Pancreas (tissue), 10 donors: ENCODE measurements at regions not wholly inside any gene's neighbourhood (a gene's known extent, or its start where the extent isn't known, plus 50 kb on each side); places are given as distances from the start of the nearest gene placed in this dataset.

ENCODE experiments used
- ATAC-seq, 4 donors: fragments of 200-7000 bp; cut with Tn5 transposase; one replicate each; pipeline versions ENCODE4 v1.8.0 to v1.9.1; 2020; ENCODE audit warnings: mild to moderate bottlenecking in 4 of 4, moderate library complexity in 4 of 4
- DNase-seq, 6 donors: peaks; one replicate each; pipeline ENCODE4 v3.0.0-alpha.2; 2020
- FAIRE-seq: peaks from 2 replicates; lab custom pipeline; 2012; peaks lifted over from hg19 to GRCh38; lab: Jason Lieb, UNC
- H3K27ac ChIP-seq, 4 donors: fragments of 200-600 bp; sonication (generic); 1 replicate in 3 of 4; 2 replicates in 1 of 4; pipeline versions ENCODE4 v1.5.0 to v1.8.0; 2020
- H3K27me3 ChIP-seq, 4 donors: fragments of 200-600 bp; one replicate each; pipeline ENCODE4 v1.8.0; 2021
- H3K36me3 ChIP-seq, 3 donors: fragments of 200-600 bp; sonication (generic) in 1 of 3; one replicate each; pipeline versions ENCODE4 v1.5.0 to v1.8.0; 2020 to 2021
- H3K4me1 ChIP-seq, 3 donors: fragments of 200-600 bp; one replicate each; pipeline ENCODE4 v1.8.0; 2021
- H3K4me3 ChIP-seq, 4 donors: fragments of 200-600 bp; sonication (generic) in 2 of 4; one replicate each; pipeline versions ENCODE4 v1.5.0 to v1.8.0; 2020 to 2021
- H3K9me3 ChIP-seq, 4 donors: fragments of 200-600 bp; one replicate each; pipeline ENCODE4 v1.8.0; 2021
- WGBS, 2 donors: extraction: QIAGEN DNeasy Blood & Tissue Kit; methylation state at CpG; one replicate each; pipeline ENCODE4 v1.1.7; 2013; 5-methylcytosine and 5-hydroxymethylcytosine counted together
- intact Hi-C, 3 donors: fragments of 100-400 bp; cut with DNase I; formaldehyde crosslinking; loops; one replicate each; pipeline versions ENCODE4 v1.11.1 to v1.14.2; 2022
- TF ChIP-seq, protein P1 (sequence below), 4 donors: fragments of 200-600 bp; sonication (generic) in 3 of 4; IDR thresholded peaks; one replicate each; pipeline versions ENCODE4 v1.5.0 to v1.8.0; 2021; ENCODE audit warnings: antibody characterized with exemption in 4 of 4
- donor health status: healthy with polysubstance abuse.
- donor health status: DM: no; HTN: no; CAD: no; lungs with moderate emphysema.
- donor health status: DM: no; HTN: no; CAD: no.
- donor health status: control.
- donor health status: control.
- donor health status: Bipolar disorder and iron deficiency.
- donor health status: DM: yes; HTN: yes; CAD: no.
- donor health status: DM: no; HTN: no; CAD: no.
- donor health status: DM: no; HTN: no; CAD: no.
- donor health status: DM: yes; HTN: yes; CAD: no.

GRCh38 chr2:18404708-18405107, 155.7 kb downstream of the RDH14 start:
- no peak overlapping the region for H3K27ac ChIP-seq
- ATAC-seq: no peak
- TF ChIP-seq, protein P1, sequence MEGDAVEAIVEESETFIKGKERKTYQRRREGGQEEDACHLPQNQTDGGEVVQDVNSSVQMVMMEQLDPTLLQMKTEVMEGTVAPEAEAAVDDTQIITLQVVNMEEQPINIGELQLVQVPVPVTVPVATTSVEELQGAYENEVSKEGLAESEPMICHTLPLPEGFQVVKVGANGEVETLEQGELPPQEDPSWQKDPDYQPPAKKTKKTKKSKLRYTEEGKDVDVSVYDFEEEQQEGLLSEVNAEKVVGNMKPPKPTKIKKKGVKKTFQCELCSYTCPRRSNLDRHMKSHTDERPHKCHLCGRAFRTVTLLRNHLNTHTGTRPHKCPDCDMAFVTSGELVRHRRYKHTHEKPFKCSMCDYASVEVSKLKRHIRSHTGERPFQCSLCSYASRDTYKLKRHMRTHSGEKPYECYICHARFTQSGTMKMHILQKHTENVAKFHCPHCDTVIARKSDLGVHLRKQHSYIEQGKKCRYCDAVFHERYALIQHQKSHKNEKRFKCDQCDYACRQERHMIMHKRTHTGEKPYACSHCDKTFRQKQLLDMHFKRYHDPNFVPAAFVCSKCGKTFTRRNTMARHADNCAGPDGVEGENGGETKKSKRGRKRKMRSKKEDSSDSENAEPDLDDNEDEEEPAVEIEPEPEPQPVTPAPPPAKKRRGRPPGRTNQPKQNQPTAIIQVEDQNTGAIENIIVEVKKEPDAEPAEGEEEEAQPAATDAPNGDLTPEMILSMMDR (IDR thresholded peaks at IDR 0.05): no peak
- intact Hi-C loops: no loop called here
- H3K4me1 ChIP-seq: no peaks in the 10 kb centered on the region
- no peaks in the 10 kb centered on the region for H3K27me3 ChIP-seq
- no peak for DNase-seq
- 34 to 43% methylated on average over 5 of the region's 5 CpGs for WGBS, 2 donors
- H3K4me3 ChIP-seq: no peak overlapping the region
- H3K9me3 ChIP-seq: no peaks in the 10 kb centered on the region
- no peak for FAIRE-seq
- H3K36me3 ChIP-seq: no peaks in the 10 kb centered on the region

GRCh38 chr2:18403921-18404522, 156.4 kb downstream of the RDH14 start:
- no peak for DNase-seq
- 66 to 67% methylated on average over 4 of the region's 4 CpGs for WGBS, 2 donors
- ATAC-seq: no peak
- Histone ChIP-seq H3K4me3 (no peak overlapping the region), H3K9me3 (no peaks in the 10 kb centered on the region), H3K36me3 (no peaks in the 10 kb centered on the region), H3K4me1 (no peaks in the 10 kb centered on the region), H3K27ac (no peak overlapping the region), H3K27me3 (no peaks in the 10 kb centered on the region)
- FAIRE-seq: no peak
- intact Hi-C loops: no loop called here
- TF ChIP-seq, protein P1 (IDR thresholded peaks at IDR 0.05): no peak

GRCh38 chr2:18402831-18403230, 157.6 kb downstream of the RDH14 start:
- intact Hi-C loops: no loop called here
- DNase-seq (no peak), FAIRE-seq (no peak), ATAC-seq (no peak)
- H3K9me3 ChIP-seq: no peaks in the 10 kb centered on the region
- 65 to 68% methylated on average over 2 of the region's 2 CpGs for WGBS, 2 donors
- no peak overlapping the region for H3K4me3 ChIP-seq
- H3K27ac ChIP-seq: no peak overlapping the region
- TF ChIP-seq, protein P1 (IDR thresholded peaks at IDR 0.05): no peak
- no peaks in the 10 kb centered on the region for H3K4me1 ChIP-seq
- H3K27me3 ChIP-seq: no peaks in the 10 kb centered on the region
- H3K36me3 ChIP-seq: no peaks in the 10 kb centered on the region

DNA sequence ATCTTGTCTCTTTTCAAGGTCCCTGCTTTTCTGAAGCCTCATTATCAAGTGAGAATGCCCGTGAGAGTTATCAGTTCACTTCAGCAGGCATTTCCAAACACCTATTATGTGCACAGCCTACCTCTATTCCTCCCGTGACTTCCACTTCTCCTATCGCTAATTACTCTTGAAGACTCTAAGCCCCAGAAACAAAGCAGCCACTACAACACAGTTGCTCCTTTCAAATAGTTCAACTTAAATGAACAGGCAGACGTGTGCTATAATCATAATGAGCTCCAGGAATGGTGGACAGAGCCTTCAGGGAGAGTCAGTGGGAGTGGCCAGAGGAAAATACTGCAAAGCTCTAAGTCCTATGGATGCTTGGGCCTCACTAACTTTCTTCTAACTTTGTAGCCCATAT, 159.0 kb downstream of the RDH14 start:
- Histone ChIP-seq H3K27ac (no peak overlapping the region), H3K4me3 (no peak overlapping the region), H3K9me3 (no peaks in the 10 kb centered on the region), H3K4me1 (no peaks in the 10 kb centered on the region), H3K27me3 (no peaks in the 10 kb centered on the region), H3K36me3 (no peaks in the 10 kb centered on the region)
- WGBS, 2 donors: 53 to 57% methylated on average over 4 of the region's 4 CpGs
- DNase-seq (no peak), ATAC-seq (no peak), FAIRE-seq (no peak)
- TF ChIP-seq, protein P1 (IDR thresholded peaks at IDR 0.05): no peak
- intact Hi-C loops: no loop called here

- FAIRE-seq: no peak
- TF ChIP-seq, protein P1 (IDR thresholded peaks at IDR 0.05): no peak
- H3K36me3 ChIP-seq: no peaks in the 10 kb centered on the region
- H3K4me3 ChIP-seq: no peak overlapping the region
- no peaks in the 10 kb centered on the region for H3K4me1 ChIP-seq
- WGBS, 2 donors: 71 to 81% methylated on average over 5 of the region's 5 CpGs
- H3K27me3 ChIP-seq: no peaks in the 10 kb centered on the region
- no peak for DNase-seq
- no peak for ATAC-seq
- H3K9me3 ChIP-seq: no peaks in the 10 kb centered on the region
- H3K27ac ChIP-seq: no peak overlapping the region
- intact Hi-C loops: no loop called here
Measured at GRCh38 chr2:18399601-18400000, 160.9 kb downstream of the RDH14 start.
